ENCODE measurements at regions not wholly inside any gene's neighbourhood (a gene's known extent, or its start where the extent isn't known, plus 50 kb on each side); places are given as distances from the start of the nearest gene placed in this dataset.

DNA sequence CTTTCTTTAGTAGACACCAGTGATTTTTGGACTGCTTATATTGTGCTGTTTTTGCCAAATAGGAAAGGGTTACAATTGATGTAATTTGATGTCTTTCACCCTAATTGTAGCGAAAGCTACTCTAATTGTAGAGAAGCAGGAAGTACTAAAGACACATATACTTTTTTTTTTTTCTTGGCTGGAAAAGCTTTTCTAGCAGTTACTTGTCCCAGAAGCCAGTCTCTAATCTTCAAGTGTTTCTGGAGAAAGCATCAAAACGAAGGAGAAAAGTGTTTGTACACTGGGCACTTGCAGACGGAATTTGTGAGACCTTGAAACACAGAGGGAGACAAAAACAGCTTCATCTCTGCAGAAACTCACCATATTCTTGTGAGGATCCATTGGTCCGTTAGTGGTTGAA lies 616.5 kb upstream of the LCORL start:
- Histone ChIP-seq H3K4me1 (ENCODE audit: control insufficient read depth, insufficient read depth, low read length) (no peaks in the 10 kb centered on the region), H3K27ac (ENCODE audit: low read length) (no peak overlapping the region), H3K4me3 (ENCODE audit: low read length) (no peak overlapping the region), H3K27me3 (ENCODE audit: control insufficient read depth, insufficient read depth) (no peaks in the 10 kb centered on the region), H3K9me3 (ENCODE audit: control insufficient read depth, low read length) (no peaks in the 10 kb centered on the region)
- DNase-seq (no peak), ATAC-seq (no peak)
- 35% methylated on average over 4 of the region's 4 CpGs for WGBS
- intact Hi-C loops (cut with DNase I) = no loop called here

DNA sequence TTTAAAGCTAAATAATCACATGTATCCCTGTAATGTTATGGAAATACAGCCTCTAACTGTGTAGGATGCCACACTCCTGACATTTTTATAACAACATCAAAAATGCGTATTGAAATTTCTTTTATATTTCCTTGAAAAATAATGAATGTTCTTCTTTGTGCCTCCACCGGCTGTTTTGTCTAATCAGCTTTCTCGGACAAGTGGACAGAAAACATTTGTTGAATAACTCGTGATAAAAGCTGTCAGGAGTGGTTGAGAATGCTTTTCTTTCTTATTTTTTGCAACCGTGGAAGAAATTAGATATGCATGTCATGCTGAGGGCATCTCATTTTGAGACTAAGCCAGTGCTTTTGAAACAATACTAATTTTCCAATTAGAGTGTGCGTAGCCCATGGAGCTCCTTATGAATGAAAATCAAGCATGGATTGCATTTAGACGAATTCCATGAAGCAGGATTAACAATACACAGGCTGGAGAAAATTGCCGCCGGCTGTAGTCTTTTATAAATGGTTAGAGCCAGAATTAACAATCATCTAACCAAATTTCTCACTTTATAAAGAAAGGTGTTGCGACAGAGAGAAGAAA lies 614.5 kb upstream of the LCORL start:
- DNase-seq (no peak), ATAC-seq (no peak)
- Histone ChIP-seq H3K4me3 (ENCODE audit: low read length) (no peak overlapping the region), H3K27ac (ENCODE audit: low read length) (no peak overlapping the region), H3K27me3 (ENCODE audit: control insufficient read depth, insufficient read depth) (no peaks in the 10 kb centered on the region), H3K4me1 (ENCODE audit: control insufficient read depth, insufficient read depth, low read length) (no peaks in the 10 kb centered on the region), H3K9me3 (ENCODE audit: control insufficient read depth, low read length) (no peaks in the 10 kb centered on the region)
- intact Hi-C loops (cut with DNase I) = no loop called here
- 37% methylated on average over 10 of the region's 10 CpGs for WGBS

DNA sequence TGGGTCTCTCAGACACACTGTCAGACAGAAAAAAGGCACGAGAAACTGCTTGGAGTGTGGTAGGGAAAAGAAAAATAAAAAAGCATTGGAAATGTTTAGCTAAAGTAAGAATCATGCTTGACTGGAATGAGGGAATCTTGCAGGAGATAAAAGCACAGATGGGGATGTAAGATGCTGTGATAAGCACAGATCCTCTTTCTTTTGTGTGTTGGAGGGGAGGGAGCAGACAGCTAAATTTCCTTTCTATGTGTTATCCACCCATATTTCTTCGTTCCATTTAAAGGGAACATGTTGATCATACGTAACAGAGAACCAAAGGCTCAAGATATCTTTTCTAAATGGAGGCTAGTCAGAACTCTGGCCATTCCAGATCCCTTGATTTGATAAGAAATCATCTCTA lies 614.0 kb upstream of the LCORL start:
- H3K27me3 ChIP-seq (ENCODE audit: control insufficient read depth, insufficient read depth) = no peaks in the 10 kb centered on the region
- H3K27ac ChIP-seq (ENCODE audit: low read length) = no peak overlapping the region
- no peaks in the 10 kb centered on the region for H3K9me3 ChIP-seq (ENCODE audit: control insufficient read depth, low read length)
- H3K4me3 ChIP-seq (ENCODE audit: low read length) = no peak overlapping the region
- intact Hi-C loops (cut with DNase I) = no loop called here
- 32% methylated on average over 3 of the region's 3 CpGs for WGBS
- DNase-seq (no peak), ATAC-seq (no peak)
- H3K4me1 ChIP-seq (ENCODE audit: control insufficient read depth, insufficient read depth, low read length) = no peaks in the 10 kb centered on the region

DNA sequence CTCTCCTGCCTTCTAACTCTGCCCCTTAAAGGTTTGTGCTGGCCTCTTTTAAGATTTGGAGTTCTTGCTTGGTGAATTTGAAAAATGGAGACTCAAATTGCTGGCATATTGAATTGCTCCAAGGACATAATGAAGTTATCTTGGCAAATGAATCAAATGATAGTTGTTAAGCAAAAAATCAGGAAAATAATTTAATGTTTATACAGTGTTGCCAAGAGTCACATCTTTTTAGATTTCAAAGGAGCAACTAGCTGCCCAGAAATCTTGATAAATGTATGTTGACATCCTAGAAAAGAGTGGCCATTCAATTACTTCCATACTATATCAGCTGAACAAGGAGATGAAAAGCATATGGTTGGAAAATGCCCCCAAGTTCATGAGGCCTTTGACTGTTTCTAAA lies 610.0 kb upstream of the LCORL start:
- H3K27ac ChIP-seq (ENCODE audit: low read length) = no peak overlapping the region
- no peak overlapping the region for H3K4me3 ChIP-seq (ENCODE audit: low read length)
- no peaks in the 10 kb centered on the region for H3K9me3 ChIP-seq (ENCODE audit: control insufficient read depth, low read length)
- ATAC-seq = no peak
- no peaks in the 10 kb centered on the region for H3K4me1 ChIP-seq (ENCODE audit: control insufficient read depth, insufficient read depth, low read length)
- intact Hi-C loops (cut with DNase I) = no loop called here
- no peaks in the 10 kb centered on the region for H3K27me3 ChIP-seq (ENCODE audit: control insufficient read depth, insufficient read depth)
- DNase-seq = no peak

DNA sequence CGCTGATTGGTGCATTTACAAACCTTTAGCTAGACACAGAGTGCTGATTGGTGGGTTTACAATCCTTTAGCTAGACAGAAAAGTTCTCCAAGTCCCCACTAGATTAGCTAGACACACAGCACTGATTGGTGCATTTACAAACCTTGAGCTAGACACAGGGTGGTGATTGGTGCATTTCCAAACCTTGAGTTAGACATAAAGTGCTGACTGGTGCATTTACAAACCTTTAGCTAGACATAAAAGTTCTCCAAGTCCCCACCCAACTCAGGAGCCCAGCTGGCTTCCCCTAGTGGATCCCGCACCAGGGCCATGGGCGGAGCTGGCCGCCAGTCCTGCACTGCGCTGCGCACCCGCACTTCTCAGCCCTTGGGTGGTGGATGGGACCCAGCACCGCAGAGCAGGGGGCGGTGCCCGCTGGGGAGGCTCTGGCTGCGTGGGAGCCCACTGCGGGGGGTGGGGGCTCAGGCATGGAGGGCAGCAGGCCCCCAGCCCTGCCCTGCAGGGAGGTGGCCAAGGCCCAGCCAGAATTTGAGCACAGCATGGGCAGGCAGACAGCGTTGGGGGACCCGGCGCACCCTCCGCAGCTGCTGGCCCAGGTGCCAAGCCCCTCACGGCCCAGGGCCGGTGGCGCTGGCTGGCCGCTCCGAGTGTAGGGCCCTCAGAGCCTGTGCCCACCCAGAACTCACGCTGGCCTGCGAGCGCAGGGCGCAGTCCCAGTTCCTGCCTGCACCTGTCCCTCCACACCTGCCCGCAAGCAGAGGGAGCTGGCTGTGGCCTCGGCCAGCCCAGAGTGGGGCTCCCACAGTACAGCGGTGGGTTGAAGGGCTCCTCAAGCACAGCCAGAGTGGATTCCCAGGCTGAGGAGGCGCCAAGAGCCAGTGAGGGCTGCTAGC lies 608.9 kb upstream of the LCORL start:
- Histone ChIP-seq H3K4me1 (ENCODE audit: control insufficient read depth, insufficient read depth, low read length) (no peaks in the 10 kb centered on the region), H3K27ac (ENCODE audit: low read length) (no peak overlapping the region), H3K27me3 (ENCODE audit: control insufficient read depth, insufficient read depth) (no peaks in the 10 kb centered on the region), H3K9me3 (ENCODE audit: control insufficient read depth, low read length) (no peaks in the 10 kb centered on the region), H3K4me3 (ENCODE audit: low read length) (no peak overlapping the region)
- 90% methylated on average over 29 of the region's 29 CpGs for WGBS
- DNase-seq (peak in 1 of 3 donors; percentile 32), ATAC-seq (no peak)
- intact Hi-C loops (cut with DNase I) = no loop called here

DNA sequence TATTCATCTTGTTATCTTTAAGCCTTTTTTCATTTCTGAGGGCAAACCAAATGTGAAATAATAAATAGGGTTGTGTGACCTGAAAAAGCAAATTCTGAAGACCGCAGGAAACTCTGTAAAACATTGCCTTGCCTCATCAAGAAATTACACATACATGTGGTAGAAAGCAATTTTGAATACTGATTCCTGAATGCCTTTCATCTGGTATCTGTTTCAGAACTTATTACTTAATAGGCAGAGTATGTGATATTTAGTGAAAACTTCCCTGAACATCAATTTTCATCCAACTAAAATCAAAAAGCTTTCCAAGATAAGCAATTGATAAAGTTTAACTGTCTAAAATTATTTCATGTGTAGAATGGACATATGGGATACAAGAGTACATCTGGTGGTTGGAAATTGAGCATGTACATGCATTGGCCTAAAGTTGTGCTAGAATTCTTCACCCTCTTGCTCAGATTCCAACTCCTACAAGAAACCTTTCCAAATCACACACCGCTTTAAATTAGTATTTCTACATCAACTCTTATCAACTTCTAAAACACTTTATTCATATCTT lies 606.0 kb upstream of the LCORL start:
- Histone ChIP-seq H3K4me3 (ENCODE audit: low read length) (no peak overlapping the region), H3K27ac (ENCODE audit: low read length) (no peak overlapping the region), H3K9me3 (ENCODE audit: control insufficient read depth, low read length) (no peaks in the 10 kb centered on the region), H3K4me1 (ENCODE audit: control insufficient read depth, insufficient read depth, low read length) (no peaks in the 10 kb centered on the region), H3K27me3 (ENCODE audit: control insufficient read depth, insufficient read depth) (no peaks in the 10 kb centered on the region)
- WGBS = 59% methylated on average over 2 of the region's 2 CpGs
- no peak for ATAC-seq
- no peak for DNase-seq
- intact Hi-C loops (cut with DNase I) = no loop called here

DNA sequence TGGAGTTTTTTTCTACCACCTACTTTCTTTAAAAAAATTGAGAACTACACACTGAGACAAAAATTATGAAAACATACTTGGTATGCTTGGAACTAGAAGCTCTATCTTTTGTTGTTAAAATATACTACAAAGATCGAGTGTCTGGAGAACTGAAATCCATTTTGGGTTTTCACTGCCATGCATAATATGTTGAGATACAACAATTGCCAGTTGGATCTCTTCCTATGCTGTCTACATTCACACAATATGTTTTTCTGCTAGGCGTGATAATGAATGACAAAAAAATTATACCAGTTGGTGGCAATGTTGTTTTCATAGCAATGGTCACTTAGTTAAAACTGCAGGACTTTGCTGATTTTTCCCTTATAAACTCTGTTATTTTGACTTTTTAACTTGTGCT lies 605.4 kb upstream of the LCORL start:
- 36% methylated on average over 2 of the region's 2 CpGs for WGBS
- Histone ChIP-seq H3K27ac (ENCODE audit: low read length) (no peak overlapping the region), H3K9me3 (ENCODE audit: control insufficient read depth, low read length) (no peaks in the 10 kb centered on the region), H3K4me3 (ENCODE audit: low read length) (no peak overlapping the region), H3K4me1 (ENCODE audit: control insufficient read depth, insufficient read depth, low read length) (no peaks in the 10 kb centered on the region), H3K27me3 (ENCODE audit: control insufficient read depth, insufficient read depth) (no peaks in the 10 kb centered on the region)
- DNase-seq (no peak), ATAC-seq (no peak)
- intact Hi-C loops (cut with DNase I) = no loop called here

DNA sequence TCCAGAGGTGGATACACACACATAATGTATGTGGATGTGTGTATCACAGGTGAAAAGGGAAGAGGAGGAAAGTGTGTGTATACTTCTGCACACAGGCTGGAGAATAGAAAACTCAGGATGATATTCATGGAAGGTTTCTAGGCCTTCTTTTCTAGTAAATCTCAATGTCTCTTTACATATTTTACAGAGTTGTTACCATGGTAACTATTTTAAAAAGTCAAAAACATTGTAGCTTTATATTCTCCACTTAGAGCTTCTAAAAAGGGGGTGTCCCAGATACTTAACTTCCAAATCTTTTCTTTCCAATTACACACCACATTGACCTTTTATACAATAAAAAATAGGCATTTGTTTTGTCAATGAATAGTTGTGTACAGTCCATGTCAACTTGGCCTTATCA lies 604.8 kb upstream of the LCORL start:
- Histone ChIP-seq H3K27me3 (ENCODE audit: control insufficient read depth, insufficient read depth) (no peaks in the 10 kb centered on the region), H3K4me1 (ENCODE audit: control insufficient read depth, insufficient read depth, low read length) (no peaks in the 10 kb centered on the region), H3K4me3 (ENCODE audit: low read length) (no peak overlapping the region), H3K9me3 (ENCODE audit: control insufficient read depth, low read length) (no peaks in the 10 kb centered on the region), H3K27ac (ENCODE audit: low read length) (no peak overlapping the region)
- intact Hi-C loops (cut with DNase I) = no loop called here
- DNase-seq = no peak
- ATAC-seq = no peak

DNA sequence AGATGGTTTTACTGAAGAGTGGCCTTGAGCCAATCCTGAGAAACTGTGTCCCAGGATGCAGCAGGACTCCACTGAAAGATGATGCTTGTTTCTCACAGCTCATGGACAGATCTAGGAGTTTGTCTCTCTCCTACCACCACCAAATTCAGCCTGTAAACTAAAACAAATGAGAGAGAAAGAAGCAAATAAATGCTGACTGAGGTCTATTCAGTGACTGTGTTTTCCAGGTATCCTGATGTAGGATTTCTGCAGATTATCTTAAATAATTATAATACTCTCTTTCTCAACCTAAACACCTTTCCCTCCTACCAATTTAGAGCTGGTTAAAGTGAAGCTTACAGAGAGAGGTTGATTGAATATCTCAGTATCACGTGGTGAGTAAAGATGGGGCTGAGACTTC lies 599.6 kb upstream of the LCORL start:
- WGBS = 64% methylated on average over 1 of the region's 1 CpG
- H3K4me1 ChIP-seq (ENCODE audit: control insufficient read depth, insufficient read depth, low read length) = no peaks in the 10 kb centered on the region
- H3K27me3 ChIP-seq (ENCODE audit: control insufficient read depth, insufficient read depth) = no peaks in the 10 kb centered on the region
- no peaks in the 10 kb centered on the region for H3K9me3 ChIP-seq (ENCODE audit: control insufficient read depth, low read length)
- intact Hi-C loops (cut with DNase I) = no loop called here
- H3K4me3 ChIP-seq (ENCODE audit: low read length) = no peak overlapping the region
- no peak for ATAC-seq
- DNase-seq = no peak
- no peak overlapping the region for H3K27ac ChIP-seq (ENCODE audit: low read length)

DNA sequence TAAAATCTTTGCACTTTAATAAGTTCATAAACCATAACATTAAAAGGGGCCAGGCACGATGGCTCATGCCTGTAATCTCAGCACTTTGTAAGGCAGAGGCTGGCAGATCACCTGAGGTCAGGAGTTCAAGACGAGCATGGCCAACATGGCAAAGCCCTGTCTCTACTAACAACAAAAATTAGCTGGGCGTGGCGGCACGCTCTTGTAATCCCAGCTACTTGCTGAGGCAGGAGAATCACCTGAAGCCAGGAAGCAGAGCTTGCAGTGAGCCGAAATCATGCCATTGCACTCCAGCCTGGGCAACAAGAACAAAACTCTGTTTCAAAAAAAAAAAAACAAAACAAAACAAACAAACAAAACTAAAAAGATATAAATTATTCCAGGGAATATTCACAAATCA lies 595.2 kb upstream of the LCORL start:
- intact Hi-C loops (cut with DNase I) = no loop called here
- H3K9me3 ChIP-seq (ENCODE audit: control insufficient read depth, low read length) = no peaks in the 10 kb centered on the region
- no peak overlapping the region for H3K27ac ChIP-seq (ENCODE audit: low read length)
- no peaks in the 10 kb centered on the region for H3K4me1 ChIP-seq (ENCODE audit: control insufficient read depth, insufficient read depth, low read length)
- no peak for DNase-seq
- no peak overlapping the region for H3K4me3 ChIP-seq (ENCODE audit: low read length)
- ATAC-seq = no peak
- 85% methylated on average over 6 of the region's 6 CpGs for WGBS
- H3K27me3 ChIP-seq (ENCODE audit: control insufficient read depth, insufficient read depth) = no peaks in the 10 kb centered on the region

DNA sequence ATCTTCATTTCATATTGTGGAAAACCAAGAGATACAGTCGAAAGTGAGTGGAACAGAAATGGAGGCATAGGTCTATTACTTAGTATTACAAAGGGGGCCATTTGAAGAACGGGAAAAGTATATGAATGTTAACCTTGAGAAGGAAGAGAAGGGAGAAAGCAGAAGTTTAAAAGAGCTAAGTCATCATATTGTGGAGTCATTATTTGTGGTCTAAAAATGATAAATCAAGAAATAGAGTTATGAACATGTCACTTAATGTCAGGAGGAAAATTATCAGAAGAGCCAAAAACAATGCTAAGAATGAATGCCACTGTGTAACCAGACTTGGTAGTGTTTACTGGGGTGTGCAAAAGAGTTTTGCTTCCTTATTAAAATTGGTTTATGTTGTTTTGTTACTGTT lies 589.5 kb upstream of the LCORL start:
- Histone ChIP-seq H3K4me3 (ENCODE audit: low read length) (no peak overlapping the region), H3K27me3 (ENCODE audit: control insufficient read depth, insufficient read depth) (no peaks in the 10 kb centered on the region), H3K27ac (ENCODE audit: low read length) (no peak overlapping the region), H3K4me1 (ENCODE audit: control insufficient read depth, insufficient read depth, low read length) (no peaks in the 10 kb centered on the region), H3K9me3 (ENCODE audit: control insufficient read depth, low read length) (no peaks in the 10 kb centered on the region)
- no peak for DNase-seq
- 87% methylated on average over 2 of the region's 2 CpGs for WGBS
- intact Hi-C loops (cut with DNase I) = no loop called here
- no peak for ATAC-seq

Data from right cardiac atrium (tissue), 5 donors.